GM12864 (cell line): ENCODE measurements at regions not wholly inside any gene's neighbourhood (a gene's known extent, or its start where the extent isn't known, plus 50 kb on each side); places are given as distances from the start of the nearest gene placed in this dataset.

Experiments
- DNase-seq: peaks from one replicate; pipeline ENCODE4 v3.0.0-alpha.2; 2011; ENCODE audit warnings: low read depth
- H3K4me3 ChIP-seq: 2 replicates; pipeline ENCODE4 v1.5.1; 2011; ENCODE audit warnings: mild to moderate bottlenecking, low read depth, low read length, control low read depth
- TF ChIP-seq, protein P1 (sequence below): IDR thresholded peaks from 2 replicates; pipeline ENCODE4 v1.5.1; 2011; ENCODE audit warnings: low read depth, mild to moderate bottlenecking, moderate library complexity, low read length, control low read depth, inconsistent platforms; ENCODE audit errors: missing control alignments

- TF ChIP-seq, protein P1, sequence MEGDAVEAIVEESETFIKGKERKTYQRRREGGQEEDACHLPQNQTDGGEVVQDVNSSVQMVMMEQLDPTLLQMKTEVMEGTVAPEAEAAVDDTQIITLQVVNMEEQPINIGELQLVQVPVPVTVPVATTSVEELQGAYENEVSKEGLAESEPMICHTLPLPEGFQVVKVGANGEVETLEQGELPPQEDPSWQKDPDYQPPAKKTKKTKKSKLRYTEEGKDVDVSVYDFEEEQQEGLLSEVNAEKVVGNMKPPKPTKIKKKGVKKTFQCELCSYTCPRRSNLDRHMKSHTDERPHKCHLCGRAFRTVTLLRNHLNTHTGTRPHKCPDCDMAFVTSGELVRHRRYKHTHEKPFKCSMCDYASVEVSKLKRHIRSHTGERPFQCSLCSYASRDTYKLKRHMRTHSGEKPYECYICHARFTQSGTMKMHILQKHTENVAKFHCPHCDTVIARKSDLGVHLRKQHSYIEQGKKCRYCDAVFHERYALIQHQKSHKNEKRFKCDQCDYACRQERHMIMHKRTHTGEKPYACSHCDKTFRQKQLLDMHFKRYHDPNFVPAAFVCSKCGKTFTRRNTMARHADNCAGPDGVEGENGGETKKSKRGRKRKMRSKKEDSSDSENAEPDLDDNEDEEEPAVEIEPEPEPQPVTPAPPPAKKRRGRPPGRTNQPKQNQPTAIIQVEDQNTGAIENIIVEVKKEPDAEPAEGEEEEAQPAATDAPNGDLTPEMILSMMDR: no peak
- no peak for DNase-seq
- H3K4me3 ChIP-seq: no peak overlapping the region
These were observed 96.7 kb downstream of the CHD9NB start for GRCh38 chr16:52956044-52956443.

DNA sequence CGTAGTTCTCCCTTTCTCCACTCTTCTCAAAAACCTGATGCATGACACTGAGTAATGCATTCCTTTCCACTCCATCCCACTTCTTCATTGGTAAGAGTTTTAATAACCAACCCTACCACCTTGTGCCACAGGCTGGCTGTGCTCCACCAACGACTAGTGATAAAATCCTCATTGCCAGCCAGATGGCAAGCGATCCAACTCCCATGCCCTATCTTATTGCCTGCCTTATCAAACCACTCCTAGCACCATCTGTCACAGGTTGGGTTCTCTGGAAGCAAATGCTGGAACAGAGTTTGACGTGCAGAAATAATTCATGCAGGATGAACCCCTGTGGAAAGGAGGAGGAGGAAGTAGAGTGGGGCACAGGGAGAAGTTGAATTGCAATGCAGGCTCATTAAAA, 99.5 kb downstream of the CHD9NB start:
- DNase-seq: no peak
- TF ChIP-seq, protein P1: no peak

DNA sequence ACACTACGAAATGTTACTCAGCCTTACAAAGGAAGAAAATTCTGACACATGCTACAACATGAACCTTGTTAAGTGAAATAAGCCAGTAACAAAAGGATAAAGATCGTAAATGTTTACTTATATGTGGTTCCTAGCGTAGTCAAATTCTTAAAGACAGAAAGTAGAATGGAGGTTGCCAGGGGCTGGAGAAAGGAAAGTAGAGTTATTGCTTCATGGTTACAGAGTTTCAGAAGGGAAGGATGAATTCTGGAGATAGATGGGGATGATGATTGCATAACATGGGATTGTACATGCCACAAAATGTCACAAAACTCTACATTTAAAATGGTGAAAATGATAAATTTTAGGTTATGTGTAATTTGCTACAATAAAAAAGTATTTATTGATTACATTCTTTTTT, 103.8 kb downstream of the CHD9NB start:
- TF ChIP-seq, protein P1: no peak
- H3K4me3 ChIP-seq: no peak overlapping the region
- DNase-seq: no peak

More for the DNA sequence above, 99.5 kb downstream of the CHD9NB start:
- H3K4me3 ChIP-seq: no peak overlapping the region

- TF ChIP-seq, protein P1: no peak
- DNase-seq: no peak
These were observed 120.4 kb downstream of the CHD9NB start for GRCh38 chr16:52932321-52932720.

GRCh38 chr16:52929478-52930400, 123.0 kb downstream of the CHD9NB start:
- no peak overlapping the region for H3K4me3 ChIP-seq
- TF ChIP-seq, protein P1: no peak
- no peak for DNase-seq

More at GRCh38 chr16:52932321-52932720, 120.4 kb downstream of the CHD9NB start:
- no peak overlapping the region for H3K4me3 ChIP-seq

DNA sequence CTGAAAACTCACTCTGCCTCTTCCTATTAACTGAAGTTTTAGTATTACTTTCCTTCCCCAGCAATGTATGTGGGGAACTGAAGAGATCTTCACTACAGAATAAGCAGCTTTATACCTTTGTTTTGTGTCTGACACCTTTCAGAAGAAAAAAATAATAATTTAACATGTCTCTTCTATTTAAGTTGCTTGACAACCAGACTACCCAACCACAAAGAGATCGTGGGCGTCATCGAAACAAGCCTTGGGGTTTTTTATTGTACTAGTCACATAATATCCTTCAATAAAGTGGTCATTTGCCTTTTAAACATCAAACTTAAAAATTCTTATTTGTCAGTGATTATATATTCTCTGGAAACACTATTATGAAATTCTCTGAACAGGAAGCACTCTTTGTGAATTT, 123.7 kb downstream of the CHD9NB start:
- TF ChIP-seq, protein P1: no peak
- no peak for DNase-seq
- H3K4me3 ChIP-seq: no peak overlapping the region
